ENCODE measurements at regions not wholly inside any gene's neighbourhood (a gene's known extent, or its start where the extent isn't known, plus 50 kb on each side); places are given as distances from the start of the nearest gene placed in this dataset.

GRCh38 chr7:67636348-67637022 is 639.9 kb downstream of the TYW1 start:
- no peak for FAIRE-seq
- H3K4me2 ChIP-seq (ENCODE audit: insufficient read depth in 1 of 2, low read depth in 2 of 2, low read length in 2 of 2): peak overlapping the region; percentile 6 to 19; a peak in 1 of 4 replicates
- TF ChIP-seq CHD1 (IDR thresholded peaks at IDR 0.05; ENCODE audit: low read depth, low read length) (no peak), YY1 (IDR thresholded peaks at IDR 0.05; ENCODE audit: low read depth, low read length) (no peak), RBBP5 (IDR thresholded peaks at IDR 0.05; ENCODE audit: borderline replicate concordance, low read depth, low read length) (no peak), CBX5 (IDR thresholded peaks at IDR 0.05; ENCODE audit: low read depth, low read length) (no peak), ATF3 (IDR thresholded peaks at IDR 0.05; ENCODE audit: insufficient read depth, low read depth, low read length) (no peak), TAF1 (IDR thresholded peaks at IDR 0.05; ENCODE audit: low read depth, low read length) (no peak), TCF12 (IDR thresholded peaks at IDR 0.05; ENCODE audit: low read depth, low read length) (no peak), RNF2 (IDR thresholded peaks at IDR 0.05; ENCODE audit: borderline replicate concordance, low read depth, low read length, missing control alignments, poor library complexity, severe bottlenecking) (no peak), CTBP2 (IDR thresholded peaks at IDR 0.05; ENCODE audit: borderline replicate concordance, insufficient read depth, insufficient read length, low read length) (no peak), GTF2F1 (IDR thresholded peaks at IDR 0.05; ENCODE audit: borderline replicate concordance, low read depth, low read length) (no peak), BRCA1 (IDR thresholded peaks at IDR 0.05; ENCODE audit: low read depth, low read length) (no peak), EP300 (IDR thresholded peaks at IDR 0.05; ENCODE audit: borderline replicate concordance in 1 of 2, low read depth in 2 of 2, low read length in 2 of 2) (no peak)

More at GRCh38 chr7:67636348-67637022, 639.9 kb downstream of the TYW1 start:
- no peaks in the 10 kb centered on the region for H3K27me3 ChIP-seq (replicated peaks in 1 of 4; ENCODE audit: control insufficient read depth in 3 of 4, extremely low read depth in 1 of 4, insufficient read depth in 3 of 4, low read length in 3 of 4)
- no peaks in the 10 kb centered on the region for H3K4me1 ChIP-seq (replicated peaks in 1 of 4; ENCODE audit: control insufficient read depth in 3 of 4, insufficient read depth in 4 of 4, low read length in 3 of 4)
- no peak overlapping the region for H2AK5ac ChIP-seq (ENCODE audit: low read depth, low read length)
- DNase-seq (ENCODE audit: low read depth in 1 of 2, low spot score in 2 of 2): no peak
- 61% methylated on average over 6 of the region's 6 CpGs; no CpG with 5 or more reads in 1 of the 2 experiments for WGBS, 2 experiments (ENCODE audit: extremely low coverage in 1 of 2, insufficient coverage in 1 of 2, insufficient read length in 1 of 2, insufficient replicate concordance in 2 of 2, low coverage in 1 of 2, low lambda C conversion rate in 2 of 2, missing lambda C conversion rate in 1 of 2)
- no peak overlapping the region for H3K27ac ChIP-seq (ENCODE audit: low read depth, low read length)
- H2AFZ ChIP-seq (ENCODE audit: low read length): peak overlapping the region; percentile 95; the same call in 1 of the 2 replicates
- no peak overlapping the region for H3K4ac ChIP-seq (replicated peaks; ENCODE audit: insufficient read length, low read depth, low read length)
- no peaks in the 10 kb centered on the region for H3K36me3 ChIP-seq (ENCODE audit: control insufficient read depth in 2 of 4, insufficient read depth in 4 of 4, low read length in 3 of 4)
- peak overlapping the region; percentile 41; the same call in 1 of the 2 replicates for H2BK5ac ChIP-seq (ENCODE audit: low read depth, low read length)
- H4K20me1 ChIP-seq (replicated peaks in 1 of 2; ENCODE audit: control insufficient read depth in 1 of 2, insufficient read depth in 2 of 2, low read length in 2 of 2): no peaks in the 10 kb centered on the region
- H4K5ac ChIP-seq (ENCODE audit: insufficient read length, low read depth, low read length): no peak overlapping the region
- ChIA-PET POLR2A (ENCODE audit: partially characterized antibody) (no interaction called here), CTCF (ENCODE audit: partially characterized antibody) (interaction anchor here (1.1 to 3.4 kb wide), 7 partner anchors 11 to 872 kb away, joined by 3 to 18 read pairs (median 4); no protein-coding TSS in a partner anchor)
- H2BK120ac ChIP-seq (replicated peaks; ENCODE audit: low read depth, low read length): no peak overlapping the region
- 0 out of 8 replicates have a peak overlapping the region, but pooled peaks of 1 of the 4 experiments have one; percentile 16 for H3K4me3 ChIP-seq (ENCODE audit: extremely low read depth in 1 of 4, insufficient read depth in 2 of 4, low read depth in 3 of 4, low read length in 4 of 4)
- no peaks in the 10 kb centered on the region for H3K9me3 ChIP-seq (ENCODE audit: insufficient read depth in 2 of 2, low read depth in 1 of 2, low read length in 1 of 2)
- no peaks in the 10 kb centered on the region for H3K79me1 ChIP-seq (ENCODE audit: low read depth, low read length)
- H2BK12ac ChIP-seq (ENCODE audit: low read depth, low read length): no peak overlapping the region
- H3K23ac ChIP-seq (ENCODE audit: insufficient read length): no peak overlapping the region
- H4K8ac ChIP-seq (ENCODE audit: extremely low read depth, insufficient read depth, low read length): no peak overlapping the region
- H3K9ac ChIP-seq (replicated peaks in 1 of 4; ENCODE audit: extremely low read depth in 1 of 4, low read depth in 3 of 4, low read length in 3 of 4): no peak overlapping the region
- H3K56ac ChIP-seq (replicated peaks; ENCODE audit: insufficient read length, low read depth, low read length): no peak overlapping the region
- H4K91ac ChIP-seq (replicated peaks; ENCODE audit: insufficient read length, low read length): no peak overlapping the region
- H3K23me2 ChIP-seq (ENCODE audit: low read depth, low read length): peaks cover 2% of the 10 kb centered on the region
- H2BK15ac ChIP-seq (ENCODE audit: low read length): peak overlapping the region; percentile 67; the same call in 1 of the 2 replicates
- no peak overlapping the region for H2BK20ac ChIP-seq (ENCODE audit: low read length)
- no peak overlapping the region for H3K18ac ChIP-seq (ENCODE audit: extremely low read depth, low read length)
- H3K79me2 ChIP-seq (ENCODE audit: control insufficient read depth in 1 of 2, insufficient read depth in 2 of 2, low read length in 2 of 2): no peaks in the 10 kb centered on the region
- H3K14ac ChIP-seq (ENCODE audit: insufficient read length): no peak overlapping the region

Data from H1 (cell line).